Hepatocyte (in vitro differentiated cells): ENCODE measurements at regions not wholly inside any gene's neighbourhood (a gene's known extent, or its start where the extent isn't known, plus 50 kb on each side); places are given as distances from the start of the nearest gene placed in this dataset.

Experiments used
- EZH2 ChIP-seq: fragments of 200-600 bp; sonication (generic); IDR thresholded peaks from 2 replicates; pipeline ENCODE4 v1.6.1; 2016; ENCODE audit warnings: antibody characterized with exemption, mild to moderate bottlenecking, borderline replicate concordance
- EZH2phosphoT487 ChIP-seq: fragments of 200-600 bp; sonication (generic); IDR thresholded peaks from one replicate; pipeline ENCODE4 v1.6.1; 2018; ENCODE audit warnings: antibody characterized with exemption, mild to moderate bottlenecking, low read depth, moderate library complexity; ENCODE audit not compliant: unreplicated experiment, severe bottlenecking

DNA sequence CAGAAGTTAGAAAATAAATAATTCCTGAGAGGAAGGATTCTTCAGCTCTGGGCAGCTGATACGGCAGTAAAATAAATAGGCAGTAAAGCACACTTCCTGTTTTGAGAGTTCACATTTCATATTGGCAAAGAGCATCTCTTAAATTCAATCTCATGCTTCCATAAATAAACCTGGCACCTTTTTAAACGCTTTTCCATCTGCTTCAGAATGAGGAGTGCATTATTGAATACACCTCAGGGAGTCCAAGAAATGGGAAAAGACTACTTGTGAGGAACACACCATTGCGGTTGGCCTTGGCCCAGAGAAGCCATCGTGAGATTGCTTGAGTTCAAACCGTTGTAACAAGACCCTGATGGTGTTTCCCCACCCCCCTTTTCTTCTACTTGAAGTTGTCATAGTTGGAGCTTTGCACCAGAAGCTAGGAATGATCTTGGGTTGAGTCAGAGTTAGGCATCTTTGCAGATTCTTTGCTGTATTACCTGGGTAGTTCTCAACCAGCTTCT lies 123.9 kb downstream of the RDH14 start:
- TF ChIP-seq EZH2 (no peak), EZH2phosphoT487 (peak; percentile 65)
